ENCODE measurements at regions not wholly inside any gene's neighbourhood (a gene's known extent, or its start where the extent isn't known, plus 50 kb on each side); places are given as distances from the start of the nearest gene placed in this dataset.

DNA sequence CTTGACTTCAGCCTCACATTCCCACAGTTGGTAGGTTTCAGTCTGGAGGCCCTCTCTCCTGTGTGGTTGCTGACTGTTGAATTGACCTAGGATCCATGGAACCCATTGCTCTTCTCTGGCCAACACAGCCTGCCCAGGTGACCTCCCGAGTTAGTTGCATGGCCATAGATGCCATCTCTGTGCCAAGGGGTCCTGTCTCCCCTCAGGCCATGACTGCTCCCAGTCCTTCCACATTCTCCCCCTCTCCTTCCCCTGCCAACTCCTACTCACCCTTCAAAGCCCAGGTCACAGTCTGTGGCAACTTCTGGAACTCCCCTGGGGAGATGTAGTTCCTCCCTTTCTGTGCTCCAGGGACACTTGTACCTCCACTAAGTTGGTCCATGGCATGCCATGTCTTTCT, 67.3 kb upstream of the GRB10 start:
- no CpG with 5 or more reads among the region's 1 CpG for whole genome bisulfite sequencing (ENCODE audit: extremely low coverage, insufficient read length, low lambda C conversion rate)
- Histone ChIP-seq H3K79me2 (ENCODE audit: insufficient read depth, low read length) (no peaks in the 10 kb centered on the region), H2BK120ac (ENCODE audit: low read depth, low read length, poor library complexity, severe bottlenecking) (no peak overlapping the region), H2BK12ac (ENCODE audit: insufficient read length, low read depth, low read length) (no peak overlapping the region), H3K27ac (ENCODE audit: insufficient read length, low read depth, low read length) (no peak overlapping the region), H3K9me3 (ENCODE audit: control insufficient read depth, low read depth, low read length) (no peaks in the 10 kb centered on the region), H2BK5ac (ENCODE audit: insufficient read length, low read length) (no peak overlapping the region), H4K20me1 (ENCODE audit: control insufficient read depth, insufficient read depth, insufficient read length) (no peaks in the 10 kb centered on the region), H3K79me1 (ENCODE audit: insufficient read depth, low read depth, low read length, poor library complexity, severe bottlenecking) (no peaks in the 10 kb centered on the region), H3K4me2 (ENCODE audit: insufficient read depth, insufficient read length, low read length) (no peak overlapping the region), H3T11ph (ENCODE audit: low read length) (no peak overlapping the region), H3K23ac (ENCODE audit: insufficient read length, low read depth, low read length) (no peak overlapping the region), H3K23me2 (ENCODE audit: insufficient read length, low read depth, low read length, poor library complexity, severe bottlenecking) (no peaks in the 10 kb centered on the region), H2BK20ac (ENCODE audit: low read depth, low read length, poor library complexity, severe bottlenecking) (no peak overlapping the region), H3K14ac (ENCODE audit: insufficient read depth, low read length) (no peak overlapping the region), H3K9ac (ENCODE audit: extremely low read depth, insufficient read length, low read length) (no peak overlapping the region), H3K4ac (ENCODE audit: low read depth, low read length) (no peak overlapping the region), H3K4me1 (ENCODE audit: insufficient read depth, low read length) (no peaks in the 10 kb centered on the region), H4K5ac (ENCODE audit: insufficient read length, low read depth, low read length) (no peak overlapping the region), H4K8ac (replicated peaks; ENCODE audit: insufficient read length, low read depth, low read length) (no peak overlapping the region), H3K18ac (ENCODE audit: insufficient read length, low read depth, low read length) (no peak overlapping the region), H4K91ac (ENCODE audit: insufficient read length, low read depth, low read length) (no peak overlapping the region), H3K56ac (ENCODE audit: insufficient read length, low read depth, low read length) (no peak overlapping the region), H2AFZ (ENCODE audit: low read length) (no peak overlapping the region), H2BK15ac (ENCODE audit: low read depth, low read length) (no peak overlapping the region), H3K27me3 (ENCODE audit: insufficient read depth, low read length) (no peaks in the 10 kb centered on the region), H2AK5ac (ENCODE audit: insufficient read length, low read length) (no peak overlapping the region)
- no peak for DNase-seq
- Mint-ChIP-seq H3K9me3 (peaks cover 14 to 15% of the 10 kb centered on the region in 2 experiments), H3K4me3 (no peak overlapping the region), H3K36me3 (ENCODE audit: insufficient read depth in 1 of 3, low read depth in 3 of 3) (peaks cover 8 to 11% (median 8%) of the 10 kb centered on the region in 3 experiments), H3K27me3 (ENCODE audit: low read depth) (peaks cover 2% of the 10 kb centered on the region), H3K4me1 (no peaks in the 10 kb centered on the region), H3K27ac (no peak overlapping the region)
- TF ChIP-seq, protein P1, sequence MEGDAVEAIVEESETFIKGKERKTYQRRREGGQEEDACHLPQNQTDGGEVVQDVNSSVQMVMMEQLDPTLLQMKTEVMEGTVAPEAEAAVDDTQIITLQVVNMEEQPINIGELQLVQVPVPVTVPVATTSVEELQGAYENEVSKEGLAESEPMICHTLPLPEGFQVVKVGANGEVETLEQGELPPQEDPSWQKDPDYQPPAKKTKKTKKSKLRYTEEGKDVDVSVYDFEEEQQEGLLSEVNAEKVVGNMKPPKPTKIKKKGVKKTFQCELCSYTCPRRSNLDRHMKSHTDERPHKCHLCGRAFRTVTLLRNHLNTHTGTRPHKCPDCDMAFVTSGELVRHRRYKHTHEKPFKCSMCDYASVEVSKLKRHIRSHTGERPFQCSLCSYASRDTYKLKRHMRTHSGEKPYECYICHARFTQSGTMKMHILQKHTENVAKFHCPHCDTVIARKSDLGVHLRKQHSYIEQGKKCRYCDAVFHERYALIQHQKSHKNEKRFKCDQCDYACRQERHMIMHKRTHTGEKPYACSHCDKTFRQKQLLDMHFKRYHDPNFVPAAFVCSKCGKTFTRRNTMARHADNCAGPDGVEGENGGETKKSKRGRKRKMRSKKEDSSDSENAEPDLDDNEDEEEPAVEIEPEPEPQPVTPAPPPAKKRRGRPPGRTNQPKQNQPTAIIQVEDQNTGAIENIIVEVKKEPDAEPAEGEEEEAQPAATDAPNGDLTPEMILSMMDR (conservative IDR thresholded peaks at IDR 0.05) = no peak

Measured in H9 (cell line).